ENCODE measurements at regions not wholly inside any gene's neighbourhood (a gene's known extent, or its start where the extent isn't known, plus 50 kb on each side); places are given as distances from the start of the nearest gene placed in this dataset.

DNA sequence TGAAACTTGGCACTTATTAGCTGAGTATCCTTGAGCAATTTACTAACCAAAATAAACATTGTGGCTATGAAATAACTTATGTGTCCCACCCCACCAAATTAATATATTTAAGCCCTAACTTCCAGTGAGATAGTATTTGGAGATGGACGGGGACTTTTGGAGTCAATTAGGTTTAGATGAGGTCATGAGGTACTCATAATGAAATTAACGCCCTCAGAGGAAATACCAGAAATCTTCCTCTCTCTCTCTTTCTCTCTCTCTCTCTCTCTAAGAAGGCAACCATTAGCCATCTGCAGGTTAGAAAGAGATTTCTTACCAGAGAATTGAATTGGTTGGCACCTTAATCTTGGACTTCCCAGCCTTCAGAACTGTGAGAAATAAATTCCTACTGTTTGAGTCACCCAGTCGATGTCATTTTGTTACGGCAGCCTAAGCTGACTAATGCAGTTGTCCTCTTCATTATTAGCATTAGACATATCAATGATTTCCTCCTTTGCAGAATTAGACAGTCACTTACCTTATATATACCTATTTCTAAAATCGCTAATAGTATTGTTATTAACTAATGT lies 1284.0 kb downstream of the FAM181B start:
- TF ChIP-seq TAF1 (IDR thresholded peaks at IDR 0.05; ENCODE audit: borderline replicate concordance, low read depth, low read length): no peak
- TF ChIP-seq POLR2A (IDR thresholded peaks at IDR 0.05; ENCODE audit: low read depth, low read length): no peak

All from GM12892 (cell line).